ENCODE measurements at regions not wholly inside any gene's neighbourhood (a gene's known extent, or its start where the extent isn't known, plus 50 kb on each side); places are given as distances from the start of the nearest gene placed in this dataset.
A peak's percentile ranks its signal among the peaks of the same experiment; 100 is the strongest.

DNA sequence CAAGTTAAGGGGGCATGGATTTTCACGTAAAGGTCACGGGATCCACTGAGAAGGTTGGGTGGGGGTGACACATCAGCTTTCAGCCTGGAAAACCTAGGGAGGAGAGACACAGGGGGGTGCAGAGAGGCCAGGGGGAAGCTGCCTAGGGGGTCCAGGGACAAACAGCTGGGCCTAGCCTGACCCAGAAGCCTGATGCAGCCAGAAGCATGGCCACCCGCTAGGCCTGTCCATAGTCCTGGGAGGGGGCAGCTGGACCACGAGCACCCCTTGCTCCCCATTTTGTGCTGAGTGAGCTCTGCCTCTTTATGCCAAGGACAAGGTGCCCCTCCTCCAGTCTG, 322.7 kb upstream of the RTL1 start:
- no peak for DNase-seq
- intact Hi-C loops (cut with micrococcal nuclease): no loop called here
- 84% methylated on average over 4 of the region's 4 CpGs for WGBS (ENCODE audit: insufficient coverage)

GRCh38 chr14:101226603-101227425, 323.3 kb upstream of the RTL1 start:
- H3K27ac Mint-ChIP-seq: no peak overlapping the region
- no peak for TF ChIP-seq CTCF (IDR thresholded peaks at IDR 0.05)
- H3K4me1 ChIP-seq (ENCODE audit: control insufficient read depth, insufficient read depth, low read length): no peaks in the 10 kb centered on the region
- intact Hi-C loops (cut with micrococcal nuclease): no loop called here
- H3K9me3 ChIP-seq (ENCODE audit: control insufficient read depth, insufficient read depth, low read length): no peaks in the 10 kb centered on the region
- ATAC-seq (peak in 1 of 3 donors; percentile 17), DNase-seq (no peak)
- no peak overlapping the region for H3K27ac ChIP-seq (ENCODE audit: low read length)
- no peaks in the 10 kb centered on the region for H3K4me1 Mint-ChIP-seq
- H3K36me3 ChIP-seq (ENCODE audit: control insufficient read depth, insufficient read depth, low read length): no peaks in the 10 kb centered on the region
- no peaks in the 10 kb centered on the region for H3K9me3 Mint-ChIP-seq
- no peak overlapping the region for H3K4me3 Mint-ChIP-seq
- H3K4me3 ChIP-seq (ENCODE audit: low read length): no peak overlapping the region
- no peaks in the 10 kb centered on the region for H3K27me3 ChIP-seq (ENCODE audit: control insufficient read depth, insufficient read depth, low read length)
- H3K27me3 Mint-ChIP-seq (ENCODE audit: low read depth in 2 of 2): no peaks in the 10 kb centered on the region
- WGBS (ENCODE audit: insufficient coverage): 72% methylated on average over 27 of the region's 27 CpGs
- no peaks in the 10 kb centered on the region for H3K36me3 Mint-ChIP-seq

More for the DNA sequence above, 322.7 kb upstream of the RTL1 start:
- no peaks in the 10 kb centered on the region for H3K9me3 ChIP-seq (ENCODE audit: control insufficient read depth, insufficient read depth, low read length)
- H3K27me3 ChIP-seq (ENCODE audit: control insufficient read depth, insufficient read depth, low read length): no peaks in the 10 kb centered on the region
- H3K36me3 ChIP-seq (ENCODE audit: control insufficient read depth, insufficient read depth, low read length): no peaks in the 10 kb centered on the region
- H3K4me1 ChIP-seq (ENCODE audit: control insufficient read depth, insufficient read depth, low read length): no peaks in the 10 kb centered on the region
- H3K4me3 ChIP-seq (ENCODE audit: low read length): no peak overlapping the region
- Mint-ChIP-seq H3K4me3 (no peak overlapping the region), H3K27ac (no peak overlapping the region), H3K36me3 (no peaks in the 10 kb centered on the region), H3K4me1 (no peaks in the 10 kb centered on the region), H3K27me3 (ENCODE audit: low read depth in 2 of 2) (no peaks in the 10 kb centered on the region), H3K9me3 (no peaks in the 10 kb centered on the region)
- H3K27ac ChIP-seq (ENCODE audit: low read length): no peak overlapping the region
- no peak for ATAC-seq
- TF ChIP-seq CTCF (IDR thresholded peaks at IDR 0.05): no peak

- Mint-ChIP-seq H3K4me1 (no peaks in the 10 kb centered on the region), H3K36me3 (no peaks in the 10 kb centered on the region), H3K27ac (no peak overlapping the region), H3K4me3 (no peak overlapping the region), H3K27me3 (ENCODE audit: low read depth in 2 of 2) (no peaks in the 10 kb centered on the region), H3K9me3 (no peaks in the 10 kb centered on the region)
- Histone ChIP-seq H3K27me3 (ENCODE audit: control insufficient read depth, insufficient read depth, low read length) (no peaks in the 10 kb centered on the region), H3K4me3 (ENCODE audit: low read length) (no peak overlapping the region), H3K27ac (ENCODE audit: low read length) (no peak overlapping the region), H3K4me1 (ENCODE audit: control insufficient read depth, insufficient read depth, low read length) (no peaks in the 10 kb centered on the region), H3K9me3 (ENCODE audit: control insufficient read depth, insufficient read depth, low read length) (no peaks in the 10 kb centered on the region), H3K36me3 (ENCODE audit: control insufficient read depth, insufficient read depth, low read length) (no peaks in the 10 kb centered on the region)
- ATAC-seq (no peak), DNase-seq (no peak)
- no peak for TF ChIP-seq CTCF (IDR thresholded peaks at IDR 0.05)
- 91% methylated on average over 39 of the region's 41 CpGs for WGBS (ENCODE audit: insufficient coverage)
- intact Hi-C loops (cut with micrococcal nuclease): no loop called here
These were observed 324.4 kb upstream of the RTL1 start for GRCh38 chr14:101227611-101228594.
